ENCODE measurements at regions not wholly inside any gene's neighbourhood (a gene's known extent, or its start where the extent isn't known, plus 50 kb on each side); places are given as distances from the start of the nearest gene placed in this dataset.

DNA sequence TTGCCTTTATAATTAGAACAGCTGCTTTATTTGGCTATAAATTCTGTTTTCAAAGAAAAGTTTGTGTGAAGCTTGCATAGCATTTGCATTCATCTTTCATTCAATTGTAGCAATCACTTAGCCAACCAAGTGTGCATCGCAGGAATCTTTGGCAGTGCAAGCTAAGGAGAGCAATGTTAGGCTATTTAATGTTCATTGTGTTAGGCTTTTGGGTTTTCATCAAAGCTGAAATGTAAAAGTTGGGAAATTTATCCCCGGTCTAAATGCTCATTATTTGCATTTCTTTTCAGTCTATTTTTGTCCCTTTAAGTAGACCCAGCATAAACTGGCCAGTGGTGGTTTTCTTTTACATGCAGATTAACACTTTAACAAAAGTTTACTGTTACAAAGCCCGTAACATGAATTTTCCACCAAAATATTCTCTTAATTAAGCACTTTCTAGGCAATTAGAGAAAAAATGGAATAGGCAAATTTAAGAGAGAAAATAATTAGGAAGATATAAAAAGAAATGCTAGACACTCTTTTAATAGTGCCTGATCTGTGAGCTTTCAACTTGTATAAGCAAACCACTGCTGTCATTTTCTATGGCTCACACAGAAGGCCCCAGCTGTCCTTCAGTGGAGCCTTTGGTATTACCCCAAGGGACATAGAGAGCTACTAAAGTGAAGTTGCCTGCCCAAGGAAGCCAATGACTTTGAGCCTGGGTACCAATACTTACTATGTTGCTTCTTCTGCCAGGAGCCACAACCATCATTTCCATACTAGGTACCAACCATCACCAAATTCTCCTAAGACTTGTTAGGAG is 898.9 kb upstream of the SEL1L start:
- TF ChIP-seq POLR2AphosphoS5 (IDR thresholded peaks at IDR 0.05) (no peak), EP300 (conservative IDR thresholded peaks at IDR 0.05; ENCODE audit: poor library complexity, severe bottlenecking) (no peak), RAD21 (conservative IDR thresholded peaks at IDR 0.05) (no peak), SMC3 (conservative IDR thresholded peaks at IDR 0.05; ENCODE audit: poor library complexity) (no peak), EZH2 (IDR thresholded peaks at IDR 0.05; ENCODE audit: borderline replicate concordance, insufficient read depth, low read length, poor library complexity, severe bottlenecking) (no peak), MXI1 (conservative IDR thresholded peaks at IDR 0.05; ENCODE audit: poor library complexity, severe bottlenecking) (no peak), TAF1 (IDR thresholded peaks at IDR 0.05; ENCODE audit: low read depth) (no peak)
- TF ChIP-seq, protein P1, sequence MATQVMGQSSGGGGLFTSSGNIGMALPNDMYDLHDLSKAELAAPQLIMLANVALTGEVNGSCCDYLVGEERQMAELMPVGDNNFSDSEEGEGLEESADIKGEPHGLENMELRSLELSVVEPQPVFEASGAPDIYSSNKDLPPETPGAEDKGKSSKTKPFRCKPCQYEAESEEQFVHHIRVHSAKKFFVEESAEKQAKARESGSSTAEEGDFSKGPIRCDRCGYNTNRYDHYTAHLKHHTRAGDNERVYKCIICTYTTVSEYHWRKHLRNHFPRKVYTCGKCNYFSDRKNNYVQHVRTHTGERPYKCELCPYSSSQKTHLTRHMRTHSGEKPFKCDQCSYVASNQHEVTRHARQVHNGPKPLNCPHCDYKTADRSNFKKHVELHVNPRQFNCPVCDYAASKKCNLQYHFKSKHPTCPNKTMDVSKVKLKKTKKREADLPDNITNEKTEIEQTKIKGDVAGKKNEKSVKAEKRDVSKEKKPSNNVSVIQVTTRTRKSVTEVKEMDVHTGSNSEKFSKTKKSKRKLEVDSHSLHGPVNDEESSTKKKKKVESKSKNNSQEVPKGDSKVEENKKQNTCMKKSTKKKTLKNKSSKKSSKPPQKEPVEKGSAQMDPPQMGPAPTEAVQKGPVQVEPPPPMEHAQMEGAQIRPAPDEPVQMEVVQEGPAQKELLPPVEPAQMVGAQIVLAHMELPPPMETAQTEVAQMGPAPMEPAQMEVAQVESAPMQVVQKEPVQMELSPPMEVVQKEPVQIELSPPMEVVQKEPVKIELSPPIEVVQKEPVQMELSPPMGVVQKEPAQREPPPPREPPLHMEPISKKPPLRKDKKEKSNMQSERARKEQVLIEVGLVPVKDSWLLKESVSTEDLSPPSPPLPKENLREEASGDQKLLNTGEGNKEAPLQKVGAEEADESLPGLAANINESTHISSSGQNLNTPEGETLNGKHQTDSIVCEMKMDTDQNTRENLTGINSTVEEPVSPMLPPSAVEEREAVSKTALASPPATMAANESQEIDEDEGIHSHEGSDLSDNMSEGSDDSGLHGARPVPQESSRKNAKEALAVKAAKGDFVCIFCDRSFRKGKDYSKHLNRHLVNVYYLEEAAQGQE (IDR thresholded peaks at IDR 0.05; ENCODE audit: borderline replicate concordance) = no peak
- TF ChIP-seq, protein P2, sequence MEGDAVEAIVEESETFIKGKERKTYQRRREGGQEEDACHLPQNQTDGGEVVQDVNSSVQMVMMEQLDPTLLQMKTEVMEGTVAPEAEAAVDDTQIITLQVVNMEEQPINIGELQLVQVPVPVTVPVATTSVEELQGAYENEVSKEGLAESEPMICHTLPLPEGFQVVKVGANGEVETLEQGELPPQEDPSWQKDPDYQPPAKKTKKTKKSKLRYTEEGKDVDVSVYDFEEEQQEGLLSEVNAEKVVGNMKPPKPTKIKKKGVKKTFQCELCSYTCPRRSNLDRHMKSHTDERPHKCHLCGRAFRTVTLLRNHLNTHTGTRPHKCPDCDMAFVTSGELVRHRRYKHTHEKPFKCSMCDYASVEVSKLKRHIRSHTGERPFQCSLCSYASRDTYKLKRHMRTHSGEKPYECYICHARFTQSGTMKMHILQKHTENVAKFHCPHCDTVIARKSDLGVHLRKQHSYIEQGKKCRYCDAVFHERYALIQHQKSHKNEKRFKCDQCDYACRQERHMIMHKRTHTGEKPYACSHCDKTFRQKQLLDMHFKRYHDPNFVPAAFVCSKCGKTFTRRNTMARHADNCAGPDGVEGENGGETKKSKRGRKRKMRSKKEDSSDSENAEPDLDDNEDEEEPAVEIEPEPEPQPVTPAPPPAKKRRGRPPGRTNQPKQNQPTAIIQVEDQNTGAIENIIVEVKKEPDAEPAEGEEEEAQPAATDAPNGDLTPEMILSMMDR (IDR thresholded peaks at IDR 0.05; ENCODE audit: poor library complexity, severe bottlenecking) = no peak
- Histone ChIP-seq H3K4me3 (ENCODE audit: low read length) (no peak overlapping the region), H3K9me2 (ENCODE audit: insufficient read depth, low read length) (no peaks in the 10 kb centered on the region), H3K27ac (ENCODE audit: low read length) (no peak overlapping the region), H3K9ac (ENCODE audit: low read length) (no peak overlapping the region), H3K27me3 (ENCODE audit: insufficient read depth, low read depth, low read length) (no peaks in the 10 kb centered on the region), H3K36me3 (ENCODE audit: insufficient read depth, low read length) (no peaks in the 10 kb centered on the region), H4K20me1 (ENCODE audit: insufficient read depth) (no peaks in the 10 kb centered on the region), H3F3A (ENCODE audit: insufficient read depth, low read length, poor library complexity, severe bottlenecking) (no peaks in the 10 kb centered on the region), H2AFZ (ENCODE audit: low read depth, low read length) (no peak overlapping the region), H3K4me2 (ENCODE audit: low read length) (no peak overlapping the region), H3K79me2 (replicated peaks; ENCODE audit: insufficient read depth, low read length) (no peaks in the 10 kb centered on the region), H3K9me3 (ENCODE audit: low read length) (no peaks in the 10 kb centered on the region)

DNA sequence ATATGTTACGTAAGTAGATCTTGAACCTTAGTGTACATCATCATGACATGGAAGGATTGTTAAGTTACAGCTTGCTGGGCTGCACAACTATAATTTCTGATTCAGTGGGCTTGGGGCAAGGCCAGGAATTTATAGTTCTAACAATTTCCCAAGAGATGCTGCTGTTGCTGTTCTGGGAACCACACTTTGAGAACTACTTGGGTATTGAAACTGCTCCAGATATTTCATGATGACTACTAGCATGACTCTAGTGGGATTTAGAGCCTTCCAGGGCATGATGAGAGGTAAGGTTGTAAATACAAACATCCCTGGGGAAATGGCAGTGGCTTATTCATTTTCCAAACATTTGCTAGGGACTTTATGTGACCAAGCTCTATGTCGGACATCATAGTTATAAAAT is 904.8 kb upstream of the SEL1L start:
- no peaks in the 10 kb centered on the region for H3F3A ChIP-seq (ENCODE audit: insufficient read depth, low read length, poor library complexity, severe bottlenecking)
- no peak overlapping the region for H3K4me3 ChIP-seq (ENCODE audit: low read length)
- no peaks in the 10 kb centered on the region for H3K9me2 ChIP-seq (ENCODE audit: insufficient read depth, low read length)
- no peak overlapping the region for H2AFZ ChIP-seq (ENCODE audit: low read depth, low read length)
- H3K36me3 ChIP-seq (ENCODE audit: insufficient read depth, low read length) = no peaks in the 10 kb centered on the region
- H4K20me1 ChIP-seq (ENCODE audit: insufficient read depth) = no peaks in the 10 kb centered on the region
- no peak overlapping the region for H3K4me2 ChIP-seq (ENCODE audit: low read length)
- no peaks in the 10 kb centered on the region for H3K9me3 ChIP-seq (ENCODE audit: low read length)
- no peaks in the 10 kb centered on the region for H3K79me2 ChIP-seq (replicated peaks; ENCODE audit: insufficient read depth, low read length)
- H3K27ac ChIP-seq (ENCODE audit: low read length) = no peak overlapping the region
- no peaks in the 10 kb centered on the region for H3K27me3 ChIP-seq (ENCODE audit: insufficient read depth, low read depth, low read length)
- H3K9ac ChIP-seq (ENCODE audit: low read length) = no peak overlapping the region
- TF ChIP-seq EZH2 (IDR thresholded peaks at IDR 0.05; ENCODE audit: borderline replicate concordance, insufficient read depth, low read length, poor library complexity, severe bottlenecking) (no peak), EP300 (conservative IDR thresholded peaks at IDR 0.05; ENCODE audit: poor library complexity, severe bottlenecking) (no peak), RAD21 (conservative IDR thresholded peaks at IDR 0.05) (no peak), POLR2AphosphoS5 (IDR thresholded peaks at IDR 0.05) (no peak)
- TF ChIP-seq, protein P2 (IDR thresholded peaks at IDR 0.05; ENCODE audit: poor library complexity, severe bottlenecking) = no peak
